GM18951 (cell line): ENCODE measurements at regions not wholly inside any gene's neighbourhood (a gene's known extent, or its start where the extent isn't known, plus 50 kb on each side); places are given as distances from the start of the nearest gene placed in this dataset.
"Not testable (repeated sequence)": the region's sequence is repeated elsewhere in the genome, so short reads cannot be mapped to it uniquely, and the experiment has no call there.

ENCODE experiments used
- POLR2A ChIP-seq: IDR thresholded peaks from 4 replicates; pipeline ENCODE4 v1.6.1; 2011; ENCODE audit warnings: mild to moderate bottlenecking; ENCODE audit not compliant: insufficient read length, insufficient read depth; ENCODE audit errors: extremely low read depth
- in situ Hi-C: fragments of 300-500 bp; cut with MboI; formaldehyde crosslinking; loops from one replicate; pipeline ENCODE4 v1.12.0; 2022; ENCODE audit warnings: low sequenced_read_pairs, mixed read lengths, inconsistent platforms; ENCODE audit not compliant: unreplicated experiment

DNA sequence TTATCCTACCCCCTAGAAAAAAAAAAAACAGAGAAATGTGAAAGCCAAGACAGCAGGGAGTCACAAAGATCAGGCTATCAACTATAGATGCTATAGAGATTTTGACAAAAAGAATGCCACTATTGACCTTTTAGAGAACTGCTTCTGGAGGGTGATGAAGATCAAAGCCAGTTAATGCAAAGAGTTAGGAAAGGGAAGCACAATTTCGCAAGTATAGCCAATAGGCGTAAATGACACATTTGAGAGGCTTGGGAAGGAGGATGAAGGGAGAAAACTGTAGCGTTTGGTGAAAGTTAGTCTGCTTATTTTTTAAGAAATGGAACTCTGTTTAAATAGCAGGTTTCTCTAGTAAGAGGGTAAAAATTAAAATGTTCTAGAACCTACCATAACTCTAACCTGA is 190.7 kb downstream of the DUSP6 start:
- TF ChIP-seq POLR2A, result no peak
- in situ Hi-C loops, result no loop called here

DNA sequence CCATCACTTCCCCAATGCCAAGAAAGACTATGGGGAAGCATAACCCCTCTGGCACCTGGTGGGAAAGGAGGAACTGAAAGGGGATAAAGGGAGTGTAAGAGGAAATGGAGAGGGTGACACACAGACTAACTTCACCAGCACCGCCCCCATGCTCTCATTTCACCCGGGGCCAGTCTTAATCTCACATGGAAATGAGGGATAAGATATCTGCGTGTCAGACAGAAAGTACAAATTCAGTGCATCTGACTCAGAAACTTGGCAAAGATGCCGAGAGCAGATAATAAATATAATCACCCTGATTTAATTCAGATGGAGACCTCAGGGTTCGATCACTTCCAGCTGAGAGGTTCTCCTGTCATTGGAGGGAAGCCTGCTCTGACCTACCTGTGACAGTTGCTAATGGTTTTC is 191.6 kb downstream of the DUSP6 start:
- in situ Hi-C loops, result no loop called here

DNA sequence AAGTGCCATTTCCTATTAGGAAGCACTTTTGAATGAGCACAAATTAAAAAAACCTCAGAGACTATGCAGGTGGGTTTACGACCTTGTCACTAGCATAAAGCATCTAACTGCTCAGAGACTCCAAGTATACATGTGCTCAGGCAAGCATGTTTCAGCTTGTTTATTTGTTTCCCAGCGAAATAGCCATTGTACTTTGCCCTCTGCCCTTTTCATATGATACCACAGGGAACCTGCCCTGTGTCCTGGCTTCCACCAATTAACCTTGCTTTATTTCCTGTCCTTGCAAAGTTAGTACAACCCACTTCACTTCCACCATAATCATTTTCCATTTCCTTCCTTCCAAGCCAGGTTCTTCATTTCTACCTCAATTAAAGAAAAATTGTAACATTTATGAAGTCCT is 194.9 kb downstream of the DUSP6 start:
- in situ Hi-C loops, result no loop called here
- TF ChIP-seq POLR2A, result no peak

More for the DNA sequence above, 191.6 kb downstream of the DUSP6 start:
- TF ChIP-seq POLR2A, result no peak

DNA sequence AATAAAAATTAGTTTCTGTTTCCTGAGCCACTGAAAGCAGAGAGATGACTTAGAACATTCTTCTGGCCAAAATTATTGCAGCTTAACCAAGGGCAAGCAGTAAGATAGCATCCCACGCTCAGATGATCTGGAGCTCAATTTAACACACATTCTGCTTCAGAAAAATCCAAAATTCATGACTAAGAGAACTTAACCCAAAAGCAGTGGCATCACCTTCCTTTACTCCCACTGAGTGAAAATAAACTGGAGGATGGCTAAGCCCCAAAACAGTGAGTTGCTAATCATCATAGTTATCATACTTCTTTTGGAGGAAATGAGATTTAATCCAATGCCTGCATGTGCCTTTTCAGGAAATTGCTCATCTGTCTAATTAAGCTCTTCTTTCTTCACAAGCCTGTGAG is 195.4 kb downstream of the DUSP6 start:
- no peak for TF ChIP-seq POLR2A
- in situ Hi-C loops, result no loop called here

DNA sequence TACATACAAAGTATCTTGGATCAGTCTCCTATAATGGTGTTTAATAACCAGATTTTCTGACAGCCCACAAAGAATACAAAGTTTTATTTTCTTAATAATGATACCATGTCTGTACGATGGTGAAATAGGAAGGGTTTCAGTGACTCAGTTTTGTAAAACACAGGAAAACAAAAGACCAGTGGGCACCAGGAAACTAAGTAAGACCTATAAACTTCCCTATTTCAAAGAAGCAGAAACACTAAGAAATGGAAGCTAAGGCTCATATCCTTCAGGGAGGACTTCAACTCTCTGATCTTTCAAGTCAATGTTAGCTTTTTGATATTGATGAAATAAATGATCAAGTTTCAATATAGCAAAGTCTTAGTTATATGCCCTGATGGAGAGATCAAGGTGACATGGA is 196.0 kb downstream of the DUSP6 start:
- no peak for TF ChIP-seq POLR2A
- in situ Hi-C loops, result no loop called here

DNA sequence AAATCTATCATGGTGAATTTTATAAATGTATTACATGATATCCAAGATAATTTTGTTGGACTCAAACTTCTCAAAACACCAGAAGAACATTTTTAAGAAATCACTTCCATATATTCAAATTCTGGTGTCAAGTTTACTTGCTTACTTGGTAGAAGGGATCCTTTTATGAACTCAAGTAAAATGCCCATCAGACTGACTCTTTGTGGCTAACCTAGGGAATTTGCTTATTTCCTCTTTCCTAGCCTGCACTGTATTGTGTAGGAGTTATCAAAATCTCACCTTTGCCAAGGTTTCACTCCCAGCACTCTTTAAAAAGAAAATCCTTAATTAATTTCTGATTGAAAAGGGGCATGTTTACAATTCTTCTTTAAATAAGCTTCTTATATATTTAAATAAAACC is 196.5 kb downstream of the DUSP6 start:
- no peak for TF ChIP-seq POLR2A
- in situ Hi-C loops, result no loop called here

DNA sequence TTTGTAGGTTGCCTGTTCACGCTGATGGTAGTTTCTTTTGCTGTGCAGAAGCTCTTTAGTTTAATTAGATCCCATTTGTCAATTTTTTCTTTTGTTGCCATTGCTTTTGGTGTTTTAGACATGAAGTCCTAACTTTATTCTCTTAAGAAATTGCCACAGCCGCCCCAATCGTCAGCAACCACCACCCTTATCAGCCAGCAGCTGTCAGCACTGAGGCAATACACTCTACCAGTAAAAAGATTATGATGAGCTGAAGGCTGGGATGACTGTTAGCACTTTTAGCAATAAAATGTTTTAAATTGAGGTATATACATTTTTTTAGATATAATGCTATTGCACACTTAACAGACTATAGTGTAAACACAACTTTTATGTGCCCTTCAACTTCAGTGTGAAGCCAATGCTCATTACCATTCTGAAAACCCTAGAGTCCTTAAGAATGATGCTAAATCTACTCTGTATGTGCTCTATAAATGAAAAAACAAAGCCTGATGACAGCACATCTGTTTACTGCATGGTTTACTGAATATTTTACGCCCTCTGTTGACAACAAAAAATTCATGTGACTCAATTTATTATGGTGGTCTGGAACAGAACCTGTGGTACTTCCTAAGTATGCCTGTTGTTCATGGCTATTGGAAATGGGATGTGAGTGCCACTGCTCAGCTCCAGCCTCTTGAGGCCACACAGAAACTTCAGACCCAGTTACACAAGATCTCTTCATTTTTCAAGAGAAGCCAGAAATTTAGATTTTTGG is 197.4 kb downstream of the DUSP6 start:
- in situ Hi-C loops, result no loop called here
- no peak for TF ChIP-seq POLR2A

DNA sequence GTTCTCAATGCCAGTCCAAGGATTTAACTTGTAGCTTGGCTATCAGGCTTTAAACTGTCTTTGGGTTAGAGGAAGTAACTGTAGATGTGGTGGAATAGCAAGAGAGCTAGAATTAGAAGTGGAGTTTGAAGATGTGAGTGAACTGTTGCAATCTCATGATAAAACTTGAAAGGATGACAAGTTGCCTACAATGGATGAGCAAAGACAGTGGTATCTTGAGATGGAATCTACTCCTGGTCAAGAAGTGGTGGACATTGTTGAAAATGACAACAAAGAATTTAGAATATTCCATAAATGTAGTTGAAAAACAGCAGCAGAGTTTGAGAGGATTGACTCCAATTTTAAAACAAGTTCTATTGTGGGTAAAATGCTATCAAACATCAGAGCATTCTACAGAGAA is 199.0 kb downstream of the DUSP6 start:
- no peak for TF ChIP-seq POLR2A
- in situ Hi-C loops, result no loop called here

DNA sequence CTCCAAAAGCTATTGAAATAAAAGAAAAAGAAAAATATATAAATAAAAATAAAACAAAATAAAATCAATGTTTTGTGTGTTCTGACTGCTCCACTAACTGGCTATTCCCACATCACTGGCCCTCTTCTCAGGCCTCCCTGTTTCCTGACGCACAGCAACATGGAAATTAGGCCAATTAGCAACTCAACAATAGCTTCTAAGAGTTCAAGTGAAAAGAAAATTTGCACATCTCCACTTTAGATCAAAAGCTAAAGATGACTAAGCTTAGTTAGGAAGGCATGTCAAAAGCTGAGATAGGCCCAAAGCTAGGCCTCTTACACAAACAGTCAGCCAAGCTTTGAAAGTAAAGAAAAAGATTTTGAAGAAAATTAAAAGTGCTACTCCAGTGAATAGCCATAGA is 200.8 kb downstream of the DUSP6 start:
- no peak for TF ChIP-seq POLR2A
- in situ Hi-C loops, result no loop called here

DNA sequence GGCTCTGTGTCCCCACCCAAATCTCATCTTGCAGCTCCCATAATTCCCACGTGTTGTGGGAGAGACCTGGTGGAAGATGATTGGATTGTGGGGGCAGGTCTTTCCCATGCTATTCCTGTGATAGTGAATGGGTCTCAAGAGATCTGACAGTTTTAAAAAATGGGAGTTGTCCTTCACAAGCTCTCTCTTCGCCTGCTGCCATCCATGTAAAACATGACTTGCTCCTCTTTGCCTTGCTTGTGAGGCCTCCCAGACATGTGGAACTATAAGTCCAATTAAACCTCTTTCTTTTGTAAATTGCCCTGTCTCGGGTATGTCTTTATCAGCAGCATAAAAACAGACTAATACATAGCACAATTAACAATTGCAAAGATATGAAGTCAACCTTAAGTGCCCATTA is 201.5 kb downstream of the DUSP6 start:
- in situ Hi-C loops, result not testable (repeated sequence)

DNA sequence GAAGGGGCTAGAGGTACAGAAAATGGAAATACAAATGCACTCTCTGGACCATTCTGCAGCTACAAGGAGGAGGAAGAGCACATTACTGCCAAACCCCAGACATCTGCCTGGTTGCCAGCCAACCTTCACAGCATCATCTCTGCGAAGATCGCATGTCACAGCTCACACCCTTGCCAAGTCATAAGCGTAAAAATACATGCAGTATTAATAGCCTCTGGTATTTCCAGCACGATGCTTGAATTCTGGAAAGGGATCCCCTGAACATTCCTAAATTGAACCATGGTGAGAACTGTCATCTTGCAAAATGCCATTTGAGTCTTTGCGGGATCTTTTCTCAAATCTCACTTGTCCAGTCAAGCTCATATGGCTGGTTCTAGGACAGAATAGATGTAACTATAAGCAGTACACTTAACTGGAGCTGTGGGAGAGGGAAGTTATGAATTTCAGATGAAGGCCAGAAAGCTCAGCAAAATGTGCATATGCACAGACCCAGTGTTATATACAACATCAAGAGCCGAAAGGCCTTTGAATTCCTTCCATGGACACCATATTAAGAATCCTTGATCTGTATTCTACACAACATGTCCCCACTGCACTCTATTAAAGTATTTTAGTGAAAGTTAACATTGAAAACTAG is 211.6 kb downstream of the DUSP6 start:
- TF ChIP-seq POLR2A, result no peak
- in situ Hi-C loops, result no loop called here

DNA sequence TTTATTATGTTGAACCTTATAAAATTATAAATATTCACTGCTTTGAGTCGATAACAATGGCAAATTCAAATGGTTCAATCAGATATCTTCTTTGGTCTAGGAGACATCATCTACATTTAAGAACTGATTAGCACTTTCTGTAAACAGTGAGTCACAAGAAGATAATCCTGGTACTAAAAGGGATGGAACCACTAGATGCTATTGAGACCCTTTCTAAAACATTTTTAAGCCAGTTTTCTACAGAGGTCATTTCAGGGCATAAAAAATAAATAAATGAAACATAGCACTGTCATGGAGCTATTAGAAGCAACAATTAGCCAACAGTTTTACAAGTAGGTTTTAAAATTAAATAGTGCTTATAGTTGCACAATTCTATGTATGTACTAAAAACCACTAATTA is 212.2 kb downstream of the DUSP6 start:
- no peak for TF ChIP-seq POLR2A
- in situ Hi-C loops, result no loop called here

DNA sequence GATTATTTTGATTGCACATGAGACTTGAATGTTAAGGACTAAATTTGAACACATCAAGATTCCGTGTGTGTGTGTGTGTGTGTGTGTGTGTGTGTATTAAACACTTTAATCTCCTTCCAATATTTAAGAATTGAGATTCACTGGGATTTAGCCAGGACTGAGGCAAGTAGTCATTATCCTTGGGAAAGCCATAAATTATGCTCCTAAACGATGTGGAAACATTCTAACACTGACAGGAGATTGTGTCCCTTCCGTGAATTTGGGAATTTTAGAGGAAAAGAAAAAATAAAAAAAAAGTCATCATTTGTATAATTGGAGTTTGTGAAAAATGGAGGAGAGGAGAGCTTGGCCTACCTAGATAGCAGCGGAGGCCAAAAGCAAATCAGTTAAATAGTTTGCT is 212.9 kb downstream of the DUSP6 start:
- in situ Hi-C loops, result no loop called here
- no peak for TF ChIP-seq POLR2A

DNA sequence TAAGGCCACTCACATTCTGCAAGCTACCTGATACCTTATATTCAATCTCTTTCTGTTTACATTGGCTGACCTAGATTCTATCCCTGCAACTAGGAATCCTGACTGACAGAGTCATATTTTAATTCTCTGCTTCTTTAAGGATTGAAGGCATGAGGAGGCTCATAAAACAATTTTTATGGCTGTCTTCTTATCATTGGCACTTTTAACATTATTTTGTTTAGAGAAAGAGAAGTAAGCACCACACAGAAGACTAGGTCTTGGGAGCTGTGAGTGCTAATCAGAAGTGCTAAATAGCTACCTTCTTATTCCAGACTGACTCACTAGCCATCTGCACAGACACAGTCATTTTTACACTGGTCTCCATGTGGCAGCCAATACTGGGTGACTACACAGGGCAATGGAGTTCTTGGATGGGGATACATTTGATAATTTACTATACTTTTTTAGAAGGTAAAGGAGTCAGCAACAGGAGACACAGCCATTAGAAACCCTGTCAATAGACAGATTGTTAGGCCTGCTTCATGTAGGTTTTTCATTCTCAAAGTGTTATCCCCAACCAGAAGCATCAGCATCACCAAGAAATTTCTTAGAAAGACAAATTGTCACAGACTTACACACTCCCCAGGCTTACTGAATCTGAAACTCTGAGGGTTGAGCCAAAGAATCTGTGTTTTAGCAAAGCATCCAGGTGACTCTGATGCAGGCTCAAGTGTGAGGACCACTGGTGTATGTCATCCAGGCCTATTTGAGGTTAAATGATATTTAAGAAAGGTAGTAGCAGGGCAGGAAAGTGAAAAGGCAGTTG is 214.1 kb downstream of the DUSP6 start:
- in situ Hi-C loops, result no loop called here
- no peak for TF ChIP-seq POLR2A
